ENCODE measurements at regions not wholly inside any gene's neighbourhood (a gene's known extent, or its start where the extent isn't known, plus 50 kb on each side); places are given as distances from the start of the nearest gene placed in this dataset.
"Not testable (repeated sequence)": the region's sequence is repeated elsewhere in the genome, so short reads cannot be mapped to it uniquely, and the experiment has no call there.

GRCh38 chr9:107809871-107810460, 320.4 kb upstream of the KLF4 start:
- no peak for DNase-seq

- DNase-seq: no peak
Observed at GRCh38 chr9:107807183-107807582, 317.6 kb upstream of the KLF4 start.

- no peak for DNase-seq
Observed at GRCh38 chr9:107805201-107805600, 315.6 kb upstream of the KLF4 start.

- DNase-seq: no peak
Observed at GRCh38 chr9:107794259-107794658, 304.7 kb upstream of the KLF4 start.

- DNase-seq: no peak
Observed at GRCh38 chr9:107793541-107793940, 304.0 kb upstream of the KLF4 start.

- no peak for DNase-seq
Observed at GRCh38 chr9:107792596-107792995, 303.0 kb upstream of the KLF4 start.

- no peak for DNase-seq
Observed at GRCh38 chr9:107792006-107792405, 302.4 kb upstream of the KLF4 start.

- DNase-seq: no peak
Observed at GRCh38 chr9:107789001-107789700, 299.6 kb upstream of the KLF4 start.

- no peak for DNase-seq
Observed at GRCh38 chr9:107786561-107786960, 297.0 kb upstream of the KLF4 start.

GRCh38 chr9:107784235-107784958, 294.8 kb upstream of the KLF4 start:
- no peak for DNase-seq

- DNase-seq: no peak
Observed at GRCh38 chr9:107782789-107783188, 293.2 kb upstream of the KLF4 start.

GRCh38 chr9:107782381-107782780, 292.8 kb upstream of the KLF4 start:
- DNase-seq: no peak

- no peak for DNase-seq
Observed at GRCh38 chr9:107780960-107781359, 291.4 kb upstream of the KLF4 start.

GRCh38 chr9:107779731-107780130, 290.2 kb upstream of the KLF4 start:
- no peak for DNase-seq

- DNase-seq: no peak
Observed at GRCh38 chr9:107778661-107779060, 289.1 kb upstream of the KLF4 start.

GRCh38 chr9:107774099-107774498, 284.5 kb upstream of the KLF4 start:
- DNase-seq: not testable (repeated sequence)

GRCh38 chr9:107772988-107773387, 283.4 kb upstream of the KLF4 start:
- DNase-seq: no peak

- DNase-seq: no peak
Observed at GRCh38 chr9:107770716-107771115, 281.1 kb upstream of the KLF4 start.

GRCh38 chr9:107768224-107768623, 278.7 kb upstream of the KLF4 start:
- no peak for DNase-seq

- DNase-seq: no peak
Observed at GRCh38 chr9:107767711-107768110, 278.1 kb upstream of the KLF4 start.

GRCh38 chr9:107763469-107763868, 273.9 kb upstream of the KLF4 start:
- DNase-seq: not testable (repeated sequence)

- no peak for DNase-seq
Observed at GRCh38 chr9:107761307-107761706, 271.7 kb upstream of the KLF4 start.

GRCh38 chr9:107760469-107761242, 271.1 kb upstream of the KLF4 start:
- no peak for DNase-seq

- no peak for DNase-seq
Observed at GRCh38 chr9:107759823-107760166, 270.2 kb upstream of the KLF4 start.
